HFF-Myc (cell line): ENCODE measurements at regions not wholly inside any gene's neighbourhood (a gene's known extent, or its start where the extent isn't known, plus 50 kb on each side); places are given as distances from the start of the nearest gene placed in this dataset.

Experiments used
- DNase-seq: peaks from one replicate; pipeline ENCODE4 v3.0.0-alpha.2; 2011; ENCODE audit warnings: low read depth; ENCODE audit errors: extremely low read depth
- H3K4me3 ChIP-seq: replicated peaks from 2 replicates; pipeline ENCODE4 v1.5.1; 2011; ENCODE audit warnings: low read depth, mild to moderate bottlenecking, control low read depth, low read length
- CTCF ChIP-seq: IDR thresholded peaks from 2 replicates; pipeline ENCODE4 v1.5.1; 2012; ENCODE audit warnings: mild to moderate bottlenecking, low read depth, low read length, control low read depth; ENCODE audit errors: missing control alignments

GRCh38 chr14:87868920-87869319 is 124.1 kb downstream of the GALC start:
- H3K4me3 ChIP-seq, result no peak overlapping the region
- DNase-seq, result no peak
- TF ChIP-seq CTCF, result no peak

- DNase-seq, result no peak
- TF ChIP-seq CTCF, result no peak
- no peak overlapping the region for H3K4me3 ChIP-seq
Measured at GRCh38 chr14:87866116-87866515, 126.9 kb downstream of the GALC start.

- TF ChIP-seq CTCF, result no peak
- no peak overlapping the region for H3K4me3 ChIP-seq
- no peak for DNase-seq
Measured at GRCh38 chr14:87864356-87865270, 128.4 kb downstream of the GALC start.

GRCh38 chr14:87863047-87863446 is 129.9 kb downstream of the GALC start:
- H3K4me3 ChIP-seq, result no peak overlapping the region
- no peak for DNase-seq
- no peak for TF ChIP-seq CTCF

GRCh38 chr14:87852107-87852506 is 140.9 kb downstream of the GALC start:
- DNase-seq, result no peak
- no peak overlapping the region for H3K4me3 ChIP-seq
- TF ChIP-seq CTCF, result no peak

- H3K4me3 ChIP-seq, result no peak overlapping the region
- TF ChIP-seq CTCF, result no peak
- DNase-seq, result no peak
Measured at GRCh38 chr14:87851190-87851589, 141.8 kb downstream of the GALC start.
